ENCODE measurements at regions not wholly inside any gene's neighbourhood (a gene's known extent, or its start where the extent isn't known, plus 50 kb on each side); places are given as distances from the start of the nearest gene placed in this dataset.
A peak's percentile ranks its signal among the peaks of the same experiment; 100 is the strongest.

- H4K20me1 ChIP-seq (ENCODE audit: insufficient read depth, poor library complexity, severe bottlenecking): no peaks in the 10 kb centered on the region
- H3K4me3 ChIP-seq: no peak overlapping the region
- no peak overlapping the region for H2AFZ ChIP-seq
- H3K79me2 ChIP-seq: no peaks in the 10 kb centered on the region
- DNase-seq (ENCODE audit: low spot score): no peak
- no peaks in the 10 kb centered on the region for H3K4me1 ChIP-seq (ENCODE audit: insufficient read depth)
- no peaks in the 10 kb centered on the region for H3K9me3 ChIP-seq (ENCODE audit: low read depth)
- no peaks in the 10 kb centered on the region for H3K36me3 ChIP-seq (replicated peaks; ENCODE audit: insufficient read depth, low read depth)
- no peaks in the 10 kb centered on the region for H3K9me2 ChIP-seq (replicated peaks; ENCODE audit: insufficient read depth)
- H3K27me3 ChIP-seq: no peaks in the 10 kb centered on the region
- TF ChIP-seq, protein P1, sequence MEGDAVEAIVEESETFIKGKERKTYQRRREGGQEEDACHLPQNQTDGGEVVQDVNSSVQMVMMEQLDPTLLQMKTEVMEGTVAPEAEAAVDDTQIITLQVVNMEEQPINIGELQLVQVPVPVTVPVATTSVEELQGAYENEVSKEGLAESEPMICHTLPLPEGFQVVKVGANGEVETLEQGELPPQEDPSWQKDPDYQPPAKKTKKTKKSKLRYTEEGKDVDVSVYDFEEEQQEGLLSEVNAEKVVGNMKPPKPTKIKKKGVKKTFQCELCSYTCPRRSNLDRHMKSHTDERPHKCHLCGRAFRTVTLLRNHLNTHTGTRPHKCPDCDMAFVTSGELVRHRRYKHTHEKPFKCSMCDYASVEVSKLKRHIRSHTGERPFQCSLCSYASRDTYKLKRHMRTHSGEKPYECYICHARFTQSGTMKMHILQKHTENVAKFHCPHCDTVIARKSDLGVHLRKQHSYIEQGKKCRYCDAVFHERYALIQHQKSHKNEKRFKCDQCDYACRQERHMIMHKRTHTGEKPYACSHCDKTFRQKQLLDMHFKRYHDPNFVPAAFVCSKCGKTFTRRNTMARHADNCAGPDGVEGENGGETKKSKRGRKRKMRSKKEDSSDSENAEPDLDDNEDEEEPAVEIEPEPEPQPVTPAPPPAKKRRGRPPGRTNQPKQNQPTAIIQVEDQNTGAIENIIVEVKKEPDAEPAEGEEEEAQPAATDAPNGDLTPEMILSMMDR (IDR thresholded peaks at IDR 0.05; ENCODE audit: poor library complexity): no peak
- TF ChIP-seq EZH2phosphoT487 (IDR thresholded peaks at IDR 0.05; ENCODE audit: low read depth, severe bottlenecking, unreplicated experiment): no peak
- no peak for TF ChIP-seq EZH2 (IDR thresholded peaks at IDR 0.05; ENCODE audit: borderline replicate concordance)
- WGBS (ENCODE audit: low lambda C conversion rate, missing lambda C conversion rate): 62% methylated on average over 3 of the region's 3 CpGs
- no peak overlapping the region for H3K27ac ChIP-seq
- H3K4me2 ChIP-seq: no peak overlapping the region
These were observed 295.7 kb downstream of the C6orf118 start for GRCh38 chr6:165013701-165014100.

DNA sequence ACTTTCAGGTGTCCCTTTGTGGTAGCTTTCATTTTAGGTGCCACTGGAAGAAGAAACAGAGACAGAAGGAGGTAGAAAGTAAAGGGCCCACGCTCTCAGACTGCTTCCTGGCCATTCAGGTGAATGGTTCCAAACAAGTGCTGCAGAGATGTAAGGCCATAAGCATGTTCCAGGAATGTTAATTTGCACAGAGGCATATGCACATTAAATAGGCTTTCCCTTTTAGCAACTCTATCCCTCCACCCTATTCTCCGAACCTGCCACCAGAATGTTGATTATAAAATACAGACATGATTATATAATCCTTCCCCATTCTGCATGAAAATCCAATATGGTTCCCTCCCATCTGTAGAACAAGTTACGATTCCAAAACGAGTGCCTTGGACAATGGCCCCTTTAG is 297.2 kb downstream of the C6orf118 start:
- Histone ChIP-seq H3K27ac (no peak overlapping the region), H2AFZ (no peak overlapping the region), H3K4me1 (ENCODE audit: insufficient read depth) (no peaks in the 10 kb centered on the region), H3K27me3 (no peaks in the 10 kb centered on the region), H3K4me3 (no peak overlapping the region), H3K9me3 (ENCODE audit: low read depth) (no peaks in the 10 kb centered on the region), H4K20me1 (ENCODE audit: insufficient read depth, poor library complexity, severe bottlenecking) (no peaks in the 10 kb centered on the region), H3K4me2 (no peak overlapping the region), H3K36me3 (replicated peaks; ENCODE audit: insufficient read depth, low read depth) (no peaks in the 10 kb centered on the region), H3K9me2 (replicated peaks; ENCODE audit: insufficient read depth) (no peaks in the 10 kb centered on the region), H3K79me2 (no peaks in the 10 kb centered on the region)
- TF ChIP-seq EZH2phosphoT487 (IDR thresholded peaks at IDR 0.05; ENCODE audit: low read depth, severe bottlenecking, unreplicated experiment): no peak
- TF ChIP-seq EZH2 (IDR thresholded peaks at IDR 0.05; ENCODE audit: borderline replicate concordance): no peak
- TF ChIP-seq, protein P1 (IDR thresholded peaks at IDR 0.05; ENCODE audit: poor library complexity): no peak
- DNase-seq (ENCODE audit: low spot score): no peak
- 88% methylated on average over 4 of the region's 4 CpGs for WGBS (ENCODE audit: low lambda C conversion rate, missing lambda C conversion rate)

GRCh38 chr6:165010556-165011535 is 298.6 kb downstream of the C6orf118 start:
- H4K20me1 ChIP-seq (ENCODE audit: insufficient read depth, poor library complexity, severe bottlenecking): no peaks in the 10 kb centered on the region
- no peak overlapping the region for H2AFZ ChIP-seq
- no peaks in the 10 kb centered on the region for H3K9me2 ChIP-seq (replicated peaks; ENCODE audit: insufficient read depth)
- H3K4me1 ChIP-seq (ENCODE audit: insufficient read depth): no peaks in the 10 kb centered on the region
- no peak overlapping the region for H3K4me2 ChIP-seq
- WGBS (ENCODE audit: low lambda C conversion rate, missing lambda C conversion rate): 41% methylated on average over 5 of the region's 5 CpGs
- H3K27me3 ChIP-seq: no peaks in the 10 kb centered on the region
- peak overlapping the region; percentile 46 for H3K27ac ChIP-seq
- H3K36me3 ChIP-seq (replicated peaks; ENCODE audit: insufficient read depth, low read depth): no peaks in the 10 kb centered on the region
- H3K4me3 ChIP-seq: no peak overlapping the region
- H3K79me2 ChIP-seq: no peaks in the 10 kb centered on the region
- DNase-seq (ENCODE audit: low spot score): peak; percentile 31
- no peaks in the 10 kb centered on the region for H3K9me3 ChIP-seq (ENCODE audit: low read depth)
- TF ChIP-seq, protein P1 (IDR thresholded peaks at IDR 0.05; ENCODE audit: poor library complexity): no peak
- TF ChIP-seq EZH2phosphoT487 (IDR thresholded peaks at IDR 0.05; ENCODE audit: low read depth, severe bottlenecking, unreplicated experiment) (no peak), EZH2 (IDR thresholded peaks at IDR 0.05; ENCODE audit: borderline replicate concordance) (no peak)
